IMR-90 (cell line): ENCODE measurements at regions not wholly inside any gene's neighbourhood (a gene's known extent, or its start where the extent isn't known, plus 50 kb on each side); places are given as distances from the start of the nearest gene placed in this dataset.

Experiments used
- ATAC-seq: fragments of 200-7000 bp; cut with Tn5 transposase; 2 replicates; pipeline ENCODE4 v1.9.1; 2020; ENCODE audit warnings: low read depth, mild to moderate bottlenecking, moderate library complexity
- BruUV-seq: library from RNA; stranded (reverse); fragments of 400-500 nt; replicated peaks from 2 replicates; lab custom pipeline; 2021; lab: Mats Ljungman, UMichigan
- CTCF ChIA-PET: fragments of 300-600 bp; formaldehyde crosslinking; extraction: SDS; loops from one replicate; lab custom pipeline; 2021; ENCODE audit warnings: antibody characterized with exemption; lab: Yijun Ruan, JAX
- POLR2A ChIA-PET: fragments of 300-600 bp; sonication (Branson Sonifier 250); formaldehyde crosslinking; loops from one replicate; lab custom pipeline; 2022; ENCODE audit warnings: antibody characterized with exemption; ENCODE audit not compliant: unreplicated experiment; lab: Charles Lee
- DNase-seq: peaks from one replicate; pipeline ENCODE4 v3.0.0; 2013
- H2AFZ ChIP-seq: replicated peaks from 2 replicates; pipeline ENCODE3; 2013; ENCODE audit warnings: low read length, mild to moderate bottlenecking; ENCODE audit not compliant: poor library complexity
- H2AK5ac ChIP-seq: 2 replicates; pipeline ENCODE4 v1.6.1; 2013; ENCODE audit warnings: low read depth, low read length, inconsistent platforms
- H2AK9ac ChIP-seq: replicated peaks from 2 replicates; pipeline ENCODE3; 2013; ENCODE audit warnings: mild to moderate bottlenecking, low read depth, low read length, moderate library complexity; ENCODE audit not compliant: poor library complexity
- H2BK120ac ChIP-seq: 2 replicates; pipeline ENCODE4 v1.6.1; 2013; ENCODE audit warnings: low read depth, low read length, inconsistent platforms
- H2BK15ac ChIP-seq: 3 replicates; pipeline ENCODE4 v1.6.1; 2013; ENCODE audit warnings: low read depth, low read length, inconsistent platforms
- H2BK20ac ChIP-seq: 2 replicates; pipeline ENCODE4 v1.6.1; 2013; ENCODE audit warnings: low read depth, mild to moderate bottlenecking, inconsistent platforms, low read length, moderate library complexity
- H2BK5ac ChIP-seq: 2 replicates; pipeline ENCODE4 v1.6.1; 2013; ENCODE audit warnings: mild to moderate bottlenecking, low read depth, low read length, inconsistent platforms; ENCODE audit not compliant: poor library complexity, severe bottlenecking
- H3K14ac ChIP-seq: replicated peaks from 2 replicates; pipeline ENCODE4 v1.6.1; 2013; ENCODE audit warnings: low read depth, low read length, inconsistent platforms
- H3K18ac ChIP-seq: 2 replicates; pipeline ENCODE4 v1.6.1; 2013; ENCODE audit warnings: low read depth, low read length, control low read depth
- H3K23ac ChIP-seq: 2 replicates; pipeline ENCODE4 v1.6.1; 2013; ENCODE audit warnings: low read depth, low read length, inconsistent platforms
- H3K27ac ChIP-seq: 2 replicates; pipeline ENCODE4 v1.5.1; 2013; ENCODE audit warnings: mild to moderate bottlenecking, control low read depth, low read length; ENCODE audit not compliant: insufficient read depth
- H3K27me3 ChIP-seq: 2 replicates; pipeline ENCODE4 v1.6.1; 2013; ENCODE audit warnings: low read length; ENCODE audit not compliant: control insufficient read depth, insufficient read depth
- H3K36me3 ChIP-seq: 2 replicates; pipeline ENCODE4 v1.6.1; 2013; ENCODE audit warnings: low read length, mixed read lengths; ENCODE audit not compliant: control insufficient read depth, insufficient read depth
- H3K4ac ChIP-seq: 2 replicates; pipeline ENCODE4 v1.6.1; 2013; ENCODE audit warnings: low read depth, low read length, inconsistent platforms
- H3K4me1 ChIP-seq: 2 replicates; pipeline ENCODE4 v1.6.1; 2013; ENCODE audit warnings: low read length, mixed read lengths; ENCODE audit not compliant: control insufficient read depth, insufficient read depth
- H3K4me2 ChIP-seq: 2 replicates; pipeline ENCODE4 v1.6.1; 2013; ENCODE audit warnings: low read depth, mild to moderate bottlenecking, control low read depth, low read length, moderate library complexity
- H3K4me3 ChIP-seq: 2 replicates; pipeline ENCODE4 v1.5.1; 2013; ENCODE audit warnings: low read depth, mild to moderate bottlenecking, control low read depth, low read length, moderate library complexity; ENCODE audit not compliant: insufficient read depth
- H3K56ac ChIP-seq: 2 replicates; pipeline ENCODE4 v1.6.1; 2013; ENCODE audit warnings: low read length, inconsistent platforms; ENCODE audit not compliant: insufficient read depth; ENCODE audit errors: extremely low read depth
- H3K79me1 ChIP-seq, 2 experiments: 2 replicates each; pipeline ENCODE4 v1.6.1; 2013; ENCODE audit warnings: low read length in 2 of 2, inconsistent platforms in 1 of 2, low read depth in 1 of 2
- H3K9ac ChIP-seq: 2 replicates; pipeline ENCODE4 v1.6.1; 2013; ENCODE audit warnings: low read depth, low read length, control low read depth
- H3K9me1 ChIP-seq: 2 replicates; pipeline ENCODE4 v1.6.1; 2013; ENCODE audit warnings: low read length, inconsistent platforms; ENCODE audit not compliant: insufficient read depth
- H3K9me3 ChIP-seq: 2 replicates; pipeline ENCODE4 v1.6.1; 2013; ENCODE audit warnings: low read length; ENCODE audit not compliant: control insufficient read depth, insufficient read depth
- H4K20me1 ChIP-seq: 2 replicates; pipeline ENCODE4 v1.6.1; 2013; ENCODE audit warnings: low read length, inconsistent platforms; ENCODE audit not compliant: insufficient read depth
- H4K5ac ChIP-seq: 2 replicates; pipeline ENCODE4 v1.6.1; 2013; ENCODE audit warnings: mild to moderate bottlenecking, low read depth, low read length, control low read depth
- H4K8ac ChIP-seq, 2 experiments: 2 replicates each; pipeline ENCODE4 v1.6.1; 2013; ENCODE audit warnings: low read depth in 2 of 2, low read length in 2 of 2, control low read depth in 1 of 2, inconsistent platforms in 1 of 2
- H4K91ac ChIP-seq: 2 replicates; pipeline ENCODE4 v1.6.1; 2013; ENCODE audit warnings: low read depth, low read length, inconsistent platforms; ENCODE audit not compliant: insufficient read depth
- BHLHE40 ChIP-seq: fragments of 150-350 bp; IDR thresholded peaks from 2 replicates; pipeline ENCODE4 v1.6.1; 2016; ENCODE audit warnings: mild to moderate bottlenecking, low read depth, low read length
- CEBPB ChIP-seq: IDR thresholded peaks from 2 replicates; pipeline ENCODE4 v1.6.1; 2012; ENCODE audit warnings: low read depth, low read length, improper control_type of control experiment
- CHD1 ChIP-seq: IDR thresholded peaks from 2 replicates; pipeline ENCODE4 v1.6.1; 2012; ENCODE audit warnings: low read depth, low read length, improper control_type of control experiment
- FOS ChIP-seq: fragments of 150-350 bp; IDR thresholded peaks from 2 replicates; pipeline ENCODE4 v1.6.1; 2016; ENCODE audit warnings: low read depth, low read length
- MAFK ChIP-seq: IDR thresholded peaks from 2 replicates; pipeline ENCODE4 v1.6.1; 2012; ENCODE audit warnings: low read depth, low read length, improper control_type of control experiment
- MAZ ChIP-seq: IDR thresholded peaks from 2 replicates; pipeline ENCODE4 v1.6.1; 2012; ENCODE audit warnings: low read depth, mild to moderate bottlenecking, low read length, improper control_type of control experiment, moderate library complexity, borderline replicate concordance
- MXI1 ChIP-seq: IDR thresholded peaks from 2 replicates; pipeline ENCODE4 v1.6.1; 2012; ENCODE audit warnings: low read depth, mild to moderate bottlenecking, low read length, moderate library complexity, borderline replicate concordance
- NFE2L2 ChIP-seq: fragments of 150-350 bp; IDR thresholded peaks from 2 replicates; pipeline ENCODE4 v1.6.1; 2016; ENCODE audit warnings: low read depth, mild to moderate bottlenecking, low read length
- POLR2A ChIP-seq: IDR thresholded peaks from 2 replicates; pipeline ENCODE4 v1.6.1; 2012; ENCODE audit warnings: mild to moderate bottlenecking, low read depth, low read length
- RAD21 ChIP-seq: IDR thresholded peaks from 2 replicates; pipeline ENCODE4 v1.6.1; 2012; ENCODE audit warnings: low read length, improper control_type of control experiment
- RCOR1 ChIP-seq: IDR thresholded peaks from 2 replicates; pipeline ENCODE4 v1.6.1; 2012; ENCODE audit warnings: mild to moderate bottlenecking, low read length, improper control_type of control experiment; ENCODE audit not compliant: insufficient replicate concordance
- RFX5 ChIP-seq: IDR thresholded peaks from 2 replicates; pipeline ENCODE4 v1.8.0; 2012; ENCODE audit warnings: low read depth, mild to moderate bottlenecking, low read length, moderate library complexity
- SMC3 ChIP-seq: fragments of 150-350 bp; IDR thresholded peaks from 2 replicates; pipeline ENCODE4 v1.6.1; 2016; ENCODE audit warnings: low read depth, mild to moderate bottlenecking, antibody characterized with exemption, low read length, moderate library complexity
- WGBS, 2 experiments: methylation state at CpG; one replicate each; pipeline versions ENCODE4 v1.1.5 to v1.1.7; 2013; ENCODE audit warnings: missing lambda C conversion rate in 2 of 2; ENCODE audit not compliant: insufficient read length in 1 of 2; ENCODE audit errors: extremely low coverage in 2 of 2; 5-methylcytosine and 5-hydroxymethylcytosine counted together
- dilution Hi-C: fragments of 300-500 bp; cut with HindIII; formaldehyde crosslinking; loops from one replicate; pipeline ENCODE4 v1.14.3; 2018; ENCODE audit warnings: low sequenced_read_pairs; ENCODE audit not compliant: unreplicated experiment
- in situ Hi-C: fragments of 300-500 bp; cut with MboI; formaldehyde crosslinking; loops from 3 replicates; pipeline ENCODE4 v1.14.3; 2019; ENCODE audit warnings: low sequenced_read_pairs, inconsistent platforms, mixed read lengths
- intact Hi-C: fragments of 100-400 bp; cut with micrococcal nuclease; formaldehyde crosslinking; loops from 2 replicates; pipeline ENCODE4 v1.10.0; 2022
- TF ChIP-seq, protein P1 (sequence below): conservative IDR thresholded peaks from 2 replicates; pipeline ENCODE4 v1.5.1; 2012; ENCODE audit warnings: mild to moderate bottlenecking, low read depth, low read length, improper control_type of control experiment
- TF ChIP-seq, protein P2 (sequence below): fragments of 150-350 bp; IDR thresholded peaks from 2 replicates; pipeline ENCODE4 v1.6.1; 2017; ENCODE audit warnings: mild to moderate bottlenecking, antibody characterized with exemption, low read length, low read depth
- TF ChIP-seq, protein P3 (sequence below): fragments of 150-350 bp; IDR thresholded peaks from 2 replicates; pipeline ENCODE4 v1.6.1; 2016; ENCODE audit warnings: low read depth, mild to moderate bottlenecking, low read length, moderate library complexity, borderline replicate concordance

DNA sequence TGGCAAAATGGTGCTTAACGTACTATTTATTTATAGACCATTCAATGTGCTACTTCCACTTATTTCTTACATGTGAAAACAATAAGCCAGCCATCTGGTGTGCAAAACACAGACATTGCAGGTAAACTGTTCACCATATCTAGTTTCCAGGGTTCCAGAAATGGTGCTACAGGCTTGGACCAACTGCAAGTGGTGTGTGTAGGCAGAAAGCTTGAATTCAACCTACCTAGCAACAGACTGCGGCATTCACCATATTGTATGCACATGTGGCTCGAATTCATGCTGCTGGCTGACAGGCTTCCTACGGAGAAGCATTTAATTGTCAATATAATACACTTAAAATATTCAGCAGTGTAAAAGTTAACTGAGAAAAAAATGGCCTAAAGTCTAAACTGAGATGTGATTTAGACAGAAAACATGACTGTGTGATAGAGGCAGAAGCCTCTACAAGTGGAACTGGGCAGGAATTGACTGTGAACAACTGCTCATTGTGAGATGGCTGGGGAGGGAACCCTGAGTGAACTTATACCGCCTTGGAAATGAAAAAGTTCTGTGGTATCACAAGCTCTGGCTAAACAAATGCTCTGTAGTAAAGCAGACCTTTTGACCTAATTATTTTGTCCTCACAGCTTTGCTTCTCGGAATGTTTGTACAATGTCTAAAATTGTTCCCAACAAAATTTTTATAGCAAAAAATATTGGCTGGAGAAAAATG is 434.7 kb downstream of the GRIA2 start:
- TF ChIP-seq POLR2A (no peak), NFE2L2 (no peak), CHD1 (no peak), RAD21 (no peak), FOS (no peak), RCOR1 (no peak), SMC3 (no peak), MAFK (no peak), RFX5 (no peak), CEBPB (no peak), MXI1 (no peak), MAZ (no peak), BHLHE40 (no peak)
- TF ChIP-seq, protein P1, sequence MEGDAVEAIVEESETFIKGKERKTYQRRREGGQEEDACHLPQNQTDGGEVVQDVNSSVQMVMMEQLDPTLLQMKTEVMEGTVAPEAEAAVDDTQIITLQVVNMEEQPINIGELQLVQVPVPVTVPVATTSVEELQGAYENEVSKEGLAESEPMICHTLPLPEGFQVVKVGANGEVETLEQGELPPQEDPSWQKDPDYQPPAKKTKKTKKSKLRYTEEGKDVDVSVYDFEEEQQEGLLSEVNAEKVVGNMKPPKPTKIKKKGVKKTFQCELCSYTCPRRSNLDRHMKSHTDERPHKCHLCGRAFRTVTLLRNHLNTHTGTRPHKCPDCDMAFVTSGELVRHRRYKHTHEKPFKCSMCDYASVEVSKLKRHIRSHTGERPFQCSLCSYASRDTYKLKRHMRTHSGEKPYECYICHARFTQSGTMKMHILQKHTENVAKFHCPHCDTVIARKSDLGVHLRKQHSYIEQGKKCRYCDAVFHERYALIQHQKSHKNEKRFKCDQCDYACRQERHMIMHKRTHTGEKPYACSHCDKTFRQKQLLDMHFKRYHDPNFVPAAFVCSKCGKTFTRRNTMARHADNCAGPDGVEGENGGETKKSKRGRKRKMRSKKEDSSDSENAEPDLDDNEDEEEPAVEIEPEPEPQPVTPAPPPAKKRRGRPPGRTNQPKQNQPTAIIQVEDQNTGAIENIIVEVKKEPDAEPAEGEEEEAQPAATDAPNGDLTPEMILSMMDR = no peak
- TF ChIP-seq, protein P2, sequence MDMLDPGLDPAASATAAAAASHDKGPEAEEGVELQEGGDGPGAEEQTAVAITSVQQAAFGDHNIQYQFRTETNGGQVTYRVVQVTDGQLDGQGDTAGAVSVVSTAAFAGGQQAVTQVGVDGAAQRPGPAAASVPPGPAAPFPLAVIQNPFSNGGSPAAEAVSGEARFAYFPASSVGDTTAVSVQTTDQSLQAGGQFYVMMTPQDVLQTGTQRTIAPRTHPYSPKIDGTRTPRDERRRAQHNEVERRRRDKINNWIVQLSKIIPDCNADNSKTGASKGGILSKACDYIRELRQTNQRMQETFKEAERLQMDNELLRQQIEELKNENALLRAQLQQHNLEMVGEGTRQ = no peak
- TF ChIP-seq, protein P3, sequence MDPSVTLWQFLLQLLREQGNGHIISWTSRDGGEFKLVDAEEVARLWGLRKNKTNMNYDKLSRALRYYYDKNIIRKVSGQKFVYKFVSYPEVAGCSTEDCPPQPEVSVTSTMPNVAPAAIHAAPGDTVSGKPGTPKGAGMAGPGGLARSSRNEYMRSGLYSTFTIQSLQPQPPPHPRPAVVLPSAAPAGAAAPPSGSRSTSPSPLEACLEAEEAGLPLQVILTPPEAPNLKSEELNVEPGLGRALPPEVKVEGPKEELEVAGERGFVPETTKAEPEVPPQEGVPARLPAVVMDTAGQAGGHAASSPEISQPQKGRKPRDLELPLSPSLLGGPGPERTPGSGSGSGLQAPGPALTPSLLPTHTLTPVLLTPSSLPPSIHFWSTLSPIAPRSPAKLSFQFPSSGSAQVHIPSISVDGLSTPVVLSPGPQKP = no peak
- Histone ChIP-seq H3K23ac (no peak overlapping the region), H2BK120ac (no peak overlapping the region), H4K20me1 (no peaks in the 10 kb centered on the region), H3K9me3 (no peaks in the 10 kb centered on the region), H3K4me3 (no peak overlapping the region), H3K14ac (no peak overlapping the region), H3K4ac (no peak overlapping the region), H3K56ac (no peak overlapping the region), H2AK9ac (no peak overlapping the region), H3K27ac (no peak overlapping the region), H2AFZ (no peak overlapping the region), H4K5ac (no peak overlapping the region), H3K27me3 (no peaks in the 10 kb centered on the region), H3K18ac (no peak overlapping the region), H2BK15ac (no peak overlapping the region), H3K4me2 (no peak overlapping the region), H2BK20ac (no peak overlapping the region), H2AK5ac (no peak overlapping the region), H3K36me3 (no peaks in the 10 kb centered on the region), H3K9ac (no peak overlapping the region), H4K8ac (no peak overlapping the region), H3K79me1 (no peaks in the 10 kb centered on the region), H4K91ac (no peak overlapping the region), H3K4me1 (no peaks in the 10 kb centered on the region), H3K9me1 (no peaks in the 10 kb centered on the region), H2BK5ac (no peak overlapping the region)
- dilution Hi-C loops (no loop called here), intact Hi-C loops (no loop called here), in situ Hi-C loops (no loop called here)
- WGBS, 2 experiments = no CpG with 5 or more reads among the region's 6 CpGs
- ATAC-seq (no peak), DNase-seq (no peak)
- no TSS peak for BruUV-seq
- CTCF ChIA-PET = no interaction called here
- POLR2A ChIA-PET = no interaction called here
